Panc1 (cell line): ENCODE measurements at regions not wholly inside any gene's neighbourhood (a gene's known extent, or its start where the extent isn't known, plus 50 kb on each side); places are given as distances from the start of the nearest gene placed in this dataset.

Experiments
- CTCF ChIP-seq: fragments of 450-650 bp; IDR thresholded peaks from 2 replicates; pipeline ENCODE4 v1.5.1; 2017; ENCODE audit warnings: mild to moderate bottlenecking
- TF ChIP-seq, protein P1 (sequence below), 2 experiments: IDR thresholded peaks; 2 replicates each; pipeline ENCODE4 v1.6.1; 2011 to 2012; ENCODE audit warnings: low read depth in 2 of 2, control low read depth in 1 of 2, low read length in 1 of 2, mild to moderate bottlenecking in 1 of 2, moderate library complexity in 1 of 2; ENCODE audit not compliant: insufficient read depth in 1 of 2

GRCh38 chr20:57944988-57945387 lies 235.2 kb upstream of the PMEPA1 start:
- TF ChIP-seq, protein P1, sequence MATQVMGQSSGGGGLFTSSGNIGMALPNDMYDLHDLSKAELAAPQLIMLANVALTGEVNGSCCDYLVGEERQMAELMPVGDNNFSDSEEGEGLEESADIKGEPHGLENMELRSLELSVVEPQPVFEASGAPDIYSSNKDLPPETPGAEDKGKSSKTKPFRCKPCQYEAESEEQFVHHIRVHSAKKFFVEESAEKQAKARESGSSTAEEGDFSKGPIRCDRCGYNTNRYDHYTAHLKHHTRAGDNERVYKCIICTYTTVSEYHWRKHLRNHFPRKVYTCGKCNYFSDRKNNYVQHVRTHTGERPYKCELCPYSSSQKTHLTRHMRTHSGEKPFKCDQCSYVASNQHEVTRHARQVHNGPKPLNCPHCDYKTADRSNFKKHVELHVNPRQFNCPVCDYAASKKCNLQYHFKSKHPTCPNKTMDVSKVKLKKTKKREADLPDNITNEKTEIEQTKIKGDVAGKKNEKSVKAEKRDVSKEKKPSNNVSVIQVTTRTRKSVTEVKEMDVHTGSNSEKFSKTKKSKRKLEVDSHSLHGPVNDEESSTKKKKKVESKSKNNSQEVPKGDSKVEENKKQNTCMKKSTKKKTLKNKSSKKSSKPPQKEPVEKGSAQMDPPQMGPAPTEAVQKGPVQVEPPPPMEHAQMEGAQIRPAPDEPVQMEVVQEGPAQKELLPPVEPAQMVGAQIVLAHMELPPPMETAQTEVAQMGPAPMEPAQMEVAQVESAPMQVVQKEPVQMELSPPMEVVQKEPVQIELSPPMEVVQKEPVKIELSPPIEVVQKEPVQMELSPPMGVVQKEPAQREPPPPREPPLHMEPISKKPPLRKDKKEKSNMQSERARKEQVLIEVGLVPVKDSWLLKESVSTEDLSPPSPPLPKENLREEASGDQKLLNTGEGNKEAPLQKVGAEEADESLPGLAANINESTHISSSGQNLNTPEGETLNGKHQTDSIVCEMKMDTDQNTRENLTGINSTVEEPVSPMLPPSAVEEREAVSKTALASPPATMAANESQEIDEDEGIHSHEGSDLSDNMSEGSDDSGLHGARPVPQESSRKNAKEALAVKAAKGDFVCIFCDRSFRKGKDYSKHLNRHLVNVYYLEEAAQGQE (IDR thresholded peaks at IDR 0.05; ENCODE audit: insufficient read depth in 1 of 2, low read depth in 2 of 2, low read length in 1 of 2) = no peak
- no peak for TF ChIP-seq CTCF
